Keratinocyte (primary cell): ENCODE measurements at regions not wholly inside any gene's neighbourhood (a gene's known extent, or its start where the extent isn't known, plus 50 kb on each side); places are given as distances from the start of the nearest gene placed in this dataset.

ENCODE experiments used
- CTCF ChIP-seq, 3 experiments: IDR thresholded peaks in 1 of 3; conservative IDR thresholded peaks in 1 of 3; optimal IDR thresholded peaks in 1 of 3; 2 replicates in 2 of 3; 3 replicates in 1 of 3; pipeline versions ENCODE3 to v1.5.1; 2011; ENCODE audit warnings: low read length in 3 of 3, mild to moderate bottlenecking in 3 of 3, moderate library complexity in 2 of 3, control low read depth in 1 of 3, inconsistent platforms in 1 of 3; ENCODE audit not compliant: insufficient read depth in 2 of 3; ENCODE audit errors: extremely low read depth in 1 of 3
- EZH2 ChIP-seq: IDR thresholded peaks from one replicate; pipeline ENCODE4 v1.6.1; 2012; ENCODE audit warnings: inconsistent platforms, mild to moderate bottlenecking, low read length, moderate library complexity

GRCh38 chr5:107801061-107801460 lies 130.3 kb upstream of the EFNA5 start:
- TF ChIP-seq CTCF (optimal IDR thresholded peaks at IDR 0.05 in 1 of 3, IDR thresholded peaks at IDR 0.05 in 1 of 3, conservative IDR thresholded peaks at IDR 0.05 in 1 of 3; ENCODE audit: extremely low read depth in 1 of 3, insufficient read depth in 2 of 3, low read length in 3 of 3) = no peak
- TF ChIP-seq EZH2 = no peak
